GM18873 (cell line): ENCODE measurements at regions not wholly inside any gene's neighbourhood (a gene's known extent, or its start where the extent isn't known, plus 50 kb on each side); places are given as distances from the start of the nearest gene placed in this dataset.
"Not testable (repeated sequence)": the region's sequence is repeated elsewhere in the genome, so short reads cannot be mapped to it uniquely, and the experiment has no call there.

Experiments used
- ATAC-seq: cut with Tn5 transposase; IDR thresholded peaks from one replicate; pipeline ENCODE4 v1.9.1; 2021; ENCODE audit warnings: mild to moderate bottlenecking, moderate library complexity, moderate number of reproducible peaks; ENCODE audit not compliant: unreplicated experiment, low FRiP score

GRCh38 chr11:23134627-23135026, 274.4 kb upstream of the CCDC179 start:
- no peak for ATAC-seq

- no peak for ATAC-seq
Measured at GRCh38 chr11:23138761-23139160, 278.5 kb upstream of the CCDC179 start.

- no peak for ATAC-seq
Measured at GRCh38 chr11:23143022-23143421, 282.7 kb upstream of the CCDC179 start.

- no peak for ATAC-seq
Measured at GRCh38 chr11:23151819-23152218, 291.5 kb upstream of the CCDC179 start.

GRCh38 chr11:23155503-23155902, 295.2 kb upstream of the CCDC179 start:
- no peak for ATAC-seq

- no peak for ATAC-seq
Measured at GRCh38 chr11:23164022-23164421, 303.7 kb upstream of the CCDC179 start.

- no peak for ATAC-seq
Measured at GRCh38 chr11:23166376-23166775, 306.1 kb upstream of the CCDC179 start.

- no peak for ATAC-seq
Measured at GRCh38 chr11:23179609-23180008, 319.3 kb upstream of the CCDC179 start.

- ATAC-seq = no peak
Measured at GRCh38 chr11:23181022-23181807, 320.9 kb upstream of the CCDC179 start.

- ATAC-seq = no peak
Measured at GRCh38 chr11:23192256-23192655, 332.0 kb upstream of the CCDC179 start.

GRCh38 chr11:23201936-23202522, 341.8 kb upstream of the CCDC179 start:
- no peak for ATAC-seq

GRCh38 chr11:23202611-23203010, 342.3 kb upstream of the CCDC179 start:
- no peak for ATAC-seq

- no peak for ATAC-seq
Measured at GRCh38 chr11:23205156-23205871, 345.0 kb upstream of the CCDC179 start.

GRCh38 chr11:23206741-23207336, 346.6 kb upstream of the CCDC179 start:
- ATAC-seq = no peak

GRCh38 chr11:23211221-23211620, 350.9 kb upstream of the CCDC179 start:
- ATAC-seq = no peak

GRCh38 chr11:23212807-23213206, 352.5 kb upstream of the CCDC179 start:
- ATAC-seq = no peak

GRCh38 chr11:23217072-23217471, 356.8 kb upstream of the CCDC179 start:
- ATAC-seq = no peak

GRCh38 chr11:23220086-23220485, 359.8 kb upstream of the CCDC179 start:
- ATAC-seq = not testable (repeated sequence)

GRCh38 chr11:23221366-23221765, 361.1 kb upstream of the CCDC179 start:
- ATAC-seq = no peak

GRCh38 chr11:23226331-23227077, 366.2 kb upstream of the CCDC179 start:
- ATAC-seq = no peak
